Hepatocyte (in vitro differentiated cells): ENCODE measurements at regions not wholly inside any gene's neighbourhood (a gene's known extent, or its start where the extent isn't known, plus 50 kb on each side); places are given as distances from the start of the nearest gene placed in this dataset.

Experiments used
- CTCF ChIP-seq: fragments of 200-600 bp; sonication (generic); IDR thresholded peaks from 2 replicates; pipeline ENCODE4 v1.5.1; 2016; ENCODE audit warnings: antibody characterized with exemption, mild to moderate bottlenecking; ENCODE audit not compliant: poor library complexity
- EZH2 ChIP-seq: fragments of 200-600 bp; sonication (generic); IDR thresholded peaks from 2 replicates; pipeline ENCODE4 v1.6.1; 2016; ENCODE audit warnings: antibody characterized with exemption, mild to moderate bottlenecking, borderline replicate concordance
- EZH2phosphoT487 ChIP-seq: fragments of 200-600 bp; sonication (generic); IDR thresholded peaks from one replicate; pipeline ENCODE4 v1.6.1; 2018; ENCODE audit warnings: antibody characterized with exemption, mild to moderate bottlenecking, low read depth, moderate library complexity; ENCODE audit not compliant: unreplicated experiment, severe bottlenecking

- TF ChIP-seq CTCF (no peak), EZH2 (no peak), EZH2phosphoT487 (no peak)
Measured at GRCh38 chr12:70059373-70059772, 183.9 kb upstream of the CNOT2 start.
